ENCODE measurements at regions not wholly inside any gene's neighbourhood (a gene's known extent, or its start where the extent isn't known, plus 50 kb on each side); places are given as distances from the start of the nearest gene placed in this dataset.

DNA sequence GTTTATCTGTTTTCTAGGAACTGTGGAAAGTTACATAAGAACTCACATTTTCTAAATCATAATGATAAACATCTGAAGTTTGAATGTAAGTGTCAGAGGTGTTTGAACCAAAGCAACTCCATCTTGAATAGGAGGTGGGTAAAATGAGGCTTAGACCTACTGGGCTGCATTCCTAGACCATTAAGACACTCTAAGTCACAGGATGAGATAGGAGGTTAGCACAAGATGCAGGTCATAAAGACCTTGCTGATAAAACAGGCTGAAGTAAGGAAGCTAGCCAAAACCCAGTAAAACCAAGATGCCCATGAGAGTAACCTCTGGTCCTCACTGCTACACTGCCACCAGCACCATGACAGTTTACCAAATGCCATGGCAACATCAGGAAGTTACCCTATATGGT is 297.7 kb upstream of the POU5F2 start:
- TF ChIP-seq CTCF (IDR thresholded peaks at IDR 0.05) (no peak), MAFK (IDR thresholded peaks at IDR 0.05; ENCODE audit: partially characterized antibody) (no peak), BHLHE40 (IDR thresholded peaks at IDR 0.05; ENCODE audit: low read depth, low read length) (no peak), EP300 (IDR thresholded peaks at IDR 0.05) (no peak), ESRRA (IDR thresholded peaks at IDR 0.05; ENCODE audit: borderline replicate concordance, low read length) (no peak), RAD21 (conservative IDR thresholded peaks at IDR 0.05 in 1 of 2, IDR thresholded peaks at IDR 0.05 in 1 of 2) (no peak), POLR2A (IDR thresholded peaks at IDR 0.05; ENCODE audit: low read length) (no peak), CEBPB (IDR thresholded peaks at IDR 0.05) (no peak), MAZ (IDR thresholded peaks at IDR 0.05; ENCODE audit: borderline replicate concordance, low read depth, low read length) (no peak)
- TF ChIP-seq, protein P1, sequence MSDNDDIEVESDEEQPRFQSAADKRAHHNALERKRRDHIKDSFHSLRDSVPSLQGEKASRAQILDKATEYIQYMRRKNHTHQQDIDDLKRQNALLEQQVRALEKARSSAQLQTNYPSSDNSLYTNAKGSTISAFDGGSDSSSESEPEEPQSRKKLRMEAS (IDR thresholded peaks at IDR 0.05): no peak
